GM19438 (cell line): ENCODE measurements at regions not wholly inside any gene's neighbourhood (a gene's known extent, or its start where the extent isn't known, plus 50 kb on each side); places are given as distances from the start of the nearest gene placed in this dataset.
"Not testable (repeated sequence)": the region's sequence is repeated elsewhere in the genome, so short reads cannot be mapped to it uniquely, and the experiment has no call there.

Experiments used
- ATAC-seq: cut with Tn5 transposase; IDR thresholded peaks from one replicate; pipeline ENCODE4 v1.9.1; 2021; ENCODE audit warnings: low read depth; ENCODE audit not compliant: unreplicated experiment

GRCh38 chr15:20245856-20246255, 295.7 kb downstream of the GOLGA6L6 start:
- ATAC-seq, result not testable (repeated sequence)

- ATAC-seq, result not testable (repeated sequence)
These were observed 296.8 kb downstream of the GOLGA6L6 start for GRCh38 chr15:20244792-20245191.

- not testable (repeated sequence) for ATAC-seq
These were observed 297.9 kb downstream of the GOLGA6L6 start for GRCh38 chr15:20243486-20244240.

- ATAC-seq, result not testable (repeated sequence)
These were observed 301.2 kb downstream of the GOLGA6L6 start for GRCh38 chr15:20240366-20240917.

GRCh38 chr15:20239186-20239585, 302.4 kb downstream of the GOLGA6L6 start:
- ATAC-seq, result not testable (repeated sequence)

- ATAC-seq, result not testable (repeated sequence)
These were observed 304.2 kb downstream of the GOLGA6L6 start for GRCh38 chr15:20237256-20238020.

- not testable (repeated sequence) for ATAC-seq
These were observed 305.9 kb downstream of the GOLGA6L6 start for GRCh38 chr15:20235728-20236127.

- ATAC-seq, result not testable (repeated sequence)
These were observed 307.5 kb downstream of the GOLGA6L6 start for GRCh38 chr15:20234006-20234540.

- not testable (repeated sequence) for ATAC-seq
These were observed 309.1 kb downstream of the GOLGA6L6 start for GRCh38 chr15:20232457-20232856.

GRCh38 chr15:20230656-20231055, 310.9 kb downstream of the GOLGA6L6 start:
- not testable (repeated sequence) for ATAC-seq

- not testable (repeated sequence) for ATAC-seq
These were observed 312.8 kb downstream of the GOLGA6L6 start for GRCh38 chr15:20228791-20229190.

GRCh38 chr15:20227119-20227853, 314.3 kb downstream of the GOLGA6L6 start:
- ATAC-seq, result not testable (repeated sequence)

- ATAC-seq, result not testable (repeated sequence)
These were observed 315.1 kb downstream of the GOLGA6L6 start for GRCh38 chr15:20226531-20226930.

GRCh38 chr15:20221063-20221462, 320.5 kb downstream of the GOLGA6L6 start:
- ATAC-seq, result not testable (repeated sequence)

- not testable (repeated sequence) for ATAC-seq
These were observed 322.4 kb downstream of the GOLGA6L6 start for GRCh38 chr15:20219171-20219570.

GRCh38 chr15:20215700-20216099, 325.9 kb downstream of the GOLGA6L6 start:
- ATAC-seq, result not testable (repeated sequence)

GRCh38 chr15:20214101-20214500, 327.5 kb downstream of the GOLGA6L6 start:
- not testable (repeated sequence) for ATAC-seq

- ATAC-seq, result not testable (repeated sequence)
These were observed 330.1 kb downstream of the GOLGA6L6 start for GRCh38 chr15:20211508-20211907.

GRCh38 chr15:20209973-20210372, 331.6 kb downstream of the GOLGA6L6 start:
- ATAC-seq, result not testable (repeated sequence)

GRCh38 chr15:20207607-20208006, 334.0 kb downstream of the GOLGA6L6 start:
- not testable (repeated sequence) for ATAC-seq
